ENCODE measurements at regions not wholly inside any gene's neighbourhood (a gene's known extent, or its start where the extent isn't known, plus 50 kb on each side); places are given as distances from the start of the nearest gene placed in this dataset.

DNA sequence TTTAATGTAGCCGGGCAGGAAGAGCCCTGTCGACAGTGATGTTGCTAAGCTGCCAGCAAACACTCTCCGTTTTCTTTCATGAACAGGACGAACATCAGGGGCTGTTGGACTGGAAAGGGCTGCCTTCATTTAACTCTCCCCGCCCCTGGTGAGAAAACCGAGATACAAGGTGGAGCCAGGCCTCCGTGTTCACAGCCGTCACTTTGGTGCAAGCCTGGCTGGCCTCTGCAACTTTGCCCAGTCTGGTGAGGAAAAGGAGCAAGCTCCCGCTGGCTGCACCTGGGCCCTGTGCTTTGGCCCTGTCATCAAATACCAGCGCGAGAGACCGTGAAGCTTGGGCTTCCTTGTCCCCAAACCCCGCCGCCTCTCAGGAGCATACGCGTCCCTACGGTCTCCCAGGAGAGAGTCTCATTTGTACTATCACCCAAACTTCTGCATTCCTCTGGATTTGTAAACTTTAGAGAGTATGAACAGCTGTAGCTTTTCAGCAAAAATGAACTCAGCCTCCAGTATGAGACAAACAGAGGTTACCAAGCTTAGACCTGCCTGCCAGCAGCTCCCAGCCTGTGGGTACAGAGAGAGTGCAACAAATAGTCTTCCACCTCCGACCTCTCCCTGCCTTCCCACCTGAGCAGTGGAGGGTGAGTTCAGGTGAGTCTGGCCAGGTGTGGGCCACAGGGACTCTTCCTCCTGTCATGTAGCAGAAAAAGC, 445.3 kb upstream of the MGMT start:
- TF ChIP-seq, protein P1, sequence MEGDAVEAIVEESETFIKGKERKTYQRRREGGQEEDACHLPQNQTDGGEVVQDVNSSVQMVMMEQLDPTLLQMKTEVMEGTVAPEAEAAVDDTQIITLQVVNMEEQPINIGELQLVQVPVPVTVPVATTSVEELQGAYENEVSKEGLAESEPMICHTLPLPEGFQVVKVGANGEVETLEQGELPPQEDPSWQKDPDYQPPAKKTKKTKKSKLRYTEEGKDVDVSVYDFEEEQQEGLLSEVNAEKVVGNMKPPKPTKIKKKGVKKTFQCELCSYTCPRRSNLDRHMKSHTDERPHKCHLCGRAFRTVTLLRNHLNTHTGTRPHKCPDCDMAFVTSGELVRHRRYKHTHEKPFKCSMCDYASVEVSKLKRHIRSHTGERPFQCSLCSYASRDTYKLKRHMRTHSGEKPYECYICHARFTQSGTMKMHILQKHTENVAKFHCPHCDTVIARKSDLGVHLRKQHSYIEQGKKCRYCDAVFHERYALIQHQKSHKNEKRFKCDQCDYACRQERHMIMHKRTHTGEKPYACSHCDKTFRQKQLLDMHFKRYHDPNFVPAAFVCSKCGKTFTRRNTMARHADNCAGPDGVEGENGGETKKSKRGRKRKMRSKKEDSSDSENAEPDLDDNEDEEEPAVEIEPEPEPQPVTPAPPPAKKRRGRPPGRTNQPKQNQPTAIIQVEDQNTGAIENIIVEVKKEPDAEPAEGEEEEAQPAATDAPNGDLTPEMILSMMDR (conservative IDR thresholded peaks at IDR 0.05; ENCODE audit: low read depth, low read length): no peak
- TF ChIP-seq EZH2 (IDR thresholded peaks at IDR 0.05; ENCODE audit: low read length, unreplicated experiment): no peak

Data from PC-3 (cell line).